Head of caudate nucleus (tissue), 42 donors: ENCODE measurements at regions not wholly inside any gene's neighbourhood (a gene's known extent, or its start where the extent isn't known, plus 50 kb on each side); places are given as distances from the start of the nearest gene placed in this dataset.

Experiments used
- DNase-seq, 42 donors: peaks; one replicate each; pipeline versions ENCODE4 v3.0.0 to v3.0.0-alpha.2; 2020 to 2021; ENCODE audit warnings: mixed read lengths in 7 of 42
- intact Hi-C: fragments of 100-400 bp; cut with DNase I; formaldehyde crosslinking; loops from one replicate; pipeline ENCODE4 v1.15.0; 2022

GRCh38 chr13:48761256-48761655 lies 107.5 kb downstream of the CYSLTR2 start:
- DNase-seq, result no peak
- intact Hi-C loops, result loop anchor here (10.0 kb wide), 1 partner anchor 426 kb away; no protein-coding TSS in a partner anchor

- DNase-seq, result peak in 39 of 42 donors; percentile 12 to 95 (median 76)
- intact Hi-C loops, result loop anchor here (10.0 kb wide), 1 partner anchor 434 kb away; no protein-coding TSS in a partner anchor
These were observed 115.5 kb downstream of the CYSLTR2 start for GRCh38 chr13:48769107-48769704.

DNA sequence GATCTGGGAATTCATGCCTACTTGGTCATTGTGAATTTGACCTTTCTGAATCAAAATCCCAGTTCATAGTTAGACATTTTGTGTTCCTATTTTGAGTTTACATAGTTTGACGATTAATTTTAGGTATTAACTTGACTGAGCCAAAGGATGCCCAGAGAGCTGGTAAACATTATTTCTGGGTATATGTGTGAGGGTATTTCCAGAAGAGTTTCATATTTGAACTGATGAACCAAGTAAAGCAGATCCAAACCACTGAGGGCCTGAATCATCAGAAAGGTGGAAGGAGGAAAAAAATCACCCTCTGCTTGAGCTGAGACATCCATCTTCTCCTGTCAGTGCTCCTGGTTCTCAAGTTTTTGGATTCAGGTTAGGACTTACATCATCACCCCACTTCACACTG lies 116.6 kb downstream of the CYSLTR2 start:
- no peak for DNase-seq
- intact Hi-C loops, result loop anchor here (5.0 to 10.0 kb wide), 2 partner anchors 173 to 656 kb away; no protein-coding TSS in a partner anchor

DNA sequence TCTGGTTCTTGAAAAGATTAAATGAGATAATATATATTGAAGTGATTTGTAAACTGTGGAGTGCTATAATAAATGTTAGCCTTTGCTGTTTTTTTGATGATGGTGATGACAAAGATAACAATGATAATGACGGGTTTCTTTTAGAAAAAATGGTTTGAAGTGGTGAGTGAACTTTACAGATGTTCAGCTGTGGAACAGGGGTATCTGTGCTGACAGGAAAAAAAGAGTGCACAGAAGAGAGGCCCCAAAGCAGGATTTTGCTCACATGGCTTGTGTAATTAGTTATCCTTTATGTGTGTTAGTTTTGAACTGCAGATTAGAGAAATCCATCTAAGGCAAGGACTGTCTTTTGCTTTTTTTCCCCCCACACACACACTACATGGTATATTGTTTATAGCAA lies 119.2 kb downstream of the CYSLTR2 start:
- DNase-seq, result no peak
- intact Hi-C loops, result loop anchor here (5.0 to 10.0 kb wide), 2 partner anchors 176 to 658 kb away; no protein-coding TSS in a partner anchor

DNA sequence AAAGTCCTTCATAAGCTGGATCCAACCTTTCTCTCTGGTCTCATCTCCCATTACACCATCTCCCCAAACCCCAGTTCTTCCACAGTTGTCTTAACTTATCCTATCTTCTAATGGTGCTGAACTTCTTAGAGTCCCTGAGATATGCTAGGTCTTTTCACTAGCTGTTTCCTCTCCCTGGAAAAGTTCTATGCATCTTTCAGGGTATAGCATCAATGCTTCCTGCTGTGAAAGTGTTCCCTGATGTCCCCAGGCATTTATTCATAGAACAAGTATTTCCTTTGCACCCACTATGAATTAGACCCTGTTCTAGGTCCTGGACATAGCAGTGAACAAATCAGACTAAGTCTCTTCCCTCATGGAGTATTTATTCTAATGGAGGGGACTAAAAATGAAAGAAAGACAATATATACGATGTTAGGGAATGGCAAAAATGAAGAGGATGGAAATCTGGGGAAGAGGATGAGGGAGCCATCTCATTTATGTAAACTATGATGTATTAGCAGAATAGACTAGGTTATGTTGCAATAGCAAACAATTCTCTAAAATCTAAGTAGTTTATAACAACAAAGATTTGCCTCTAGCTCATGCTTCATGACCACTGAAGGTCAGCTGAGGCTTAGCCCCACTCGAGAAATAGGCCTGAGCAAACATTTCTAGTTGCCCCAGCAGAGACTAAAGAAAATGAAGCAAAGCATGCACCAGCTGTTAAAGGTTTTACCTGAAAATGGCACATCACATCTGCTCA lies 120.0 kb downstream of the CYSLTR2 start:
- no peak for DNase-seq
- intact Hi-C loops, result loop anchor here (5.0 to 10.0 kb wide), 2 partner anchors 176 to 659 kb away; no protein-coding TSS in a partner anchor

DNA sequence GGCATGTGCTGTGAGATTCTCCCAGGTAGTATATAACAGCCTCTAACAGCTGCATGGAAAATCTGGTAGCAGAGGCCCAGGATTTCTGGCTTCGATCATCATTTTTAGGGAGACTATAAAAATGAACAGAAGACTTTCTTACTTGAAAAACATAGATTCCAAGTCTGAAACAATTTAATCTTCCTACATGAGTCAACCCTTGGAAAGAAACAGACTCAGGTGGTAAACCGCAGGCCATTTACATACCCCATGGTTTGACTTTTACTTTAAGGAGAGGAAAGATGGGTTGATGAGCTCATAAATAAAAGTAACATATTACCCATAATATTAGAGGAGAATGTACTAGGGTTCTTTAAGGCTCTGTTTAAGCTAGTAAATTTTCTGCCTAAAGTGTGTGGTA lies 121.6 kb downstream of the CYSLTR2 start:
- no peak for DNase-seq
- intact Hi-C loops, result loop anchor here (10.0 kb wide), 1 partner anchor 660 kb away; no protein-coding TSS in a partner anchor

DNA sequence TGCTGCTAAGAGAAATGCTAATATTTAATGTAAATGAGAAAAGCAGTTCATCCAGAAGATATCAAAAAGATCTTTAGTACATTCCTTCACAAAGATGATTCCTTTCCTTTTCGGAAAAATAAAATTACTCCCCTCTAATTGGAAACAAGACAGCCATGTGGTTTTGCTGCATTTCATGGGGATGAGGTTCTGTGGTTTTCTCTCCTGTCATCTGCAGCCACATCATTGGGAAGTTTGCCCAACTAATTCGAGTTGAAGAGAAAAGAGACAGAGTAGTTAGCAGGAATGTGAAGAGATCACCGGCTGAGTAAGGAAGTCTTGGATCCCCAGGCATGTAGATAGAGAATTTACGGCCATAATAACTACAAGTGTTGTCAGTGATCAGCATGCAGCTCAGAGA lies 122.1 kb downstream of the CYSLTR2 start:
- DNase-seq, result no peak
- intact Hi-C loops, result loop anchor here (10.0 kb wide), 1 partner anchor 661 kb away; no protein-coding TSS in a partner anchor

GRCh38 chr13:48776401-48776800 lies 122.7 kb downstream of the CYSLTR2 start:
- no peak for DNase-seq
- intact Hi-C loops, result loop anchor here (10.0 kb wide), 1 partner anchor 662 kb away; no protein-coding TSS in a partner anchor

DNA sequence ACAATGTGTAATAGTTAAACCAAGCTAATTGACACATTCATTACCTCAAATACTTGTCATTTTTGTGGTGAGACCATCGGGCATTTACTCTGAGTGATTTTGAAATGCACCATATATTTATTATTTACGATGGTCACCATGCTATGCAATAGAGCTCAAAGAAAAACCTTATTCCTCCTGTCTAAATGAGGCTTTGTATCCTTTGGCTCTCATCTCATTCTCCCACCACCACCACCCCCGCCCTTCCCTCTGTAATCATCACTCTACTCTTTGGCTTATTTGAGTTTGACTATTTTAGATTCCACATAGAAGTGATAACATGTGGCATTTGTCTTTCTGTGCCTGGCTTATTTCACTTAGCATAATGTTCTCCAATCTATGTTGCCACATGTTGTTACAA lies 124.9 kb downstream of the CYSLTR2 start:
- DNase-seq, result no peak
- intact Hi-C loops, result loop anchor here (10.0 kb wide), 1 partner anchor 664 kb away; no protein-coding TSS in a partner anchor

- intact Hi-C loops, result no loop called here
- DNase-seq, result no peak
These were observed 127.1 kb downstream of the CYSLTR2 start for GRCh38 chr13:48780713-48781341.

GRCh38 chr13:48782429-48782840 lies 128.7 kb downstream of the CYSLTR2 start:
- DNase-seq, result no peak
- intact Hi-C loops, result no loop called here

DNA sequence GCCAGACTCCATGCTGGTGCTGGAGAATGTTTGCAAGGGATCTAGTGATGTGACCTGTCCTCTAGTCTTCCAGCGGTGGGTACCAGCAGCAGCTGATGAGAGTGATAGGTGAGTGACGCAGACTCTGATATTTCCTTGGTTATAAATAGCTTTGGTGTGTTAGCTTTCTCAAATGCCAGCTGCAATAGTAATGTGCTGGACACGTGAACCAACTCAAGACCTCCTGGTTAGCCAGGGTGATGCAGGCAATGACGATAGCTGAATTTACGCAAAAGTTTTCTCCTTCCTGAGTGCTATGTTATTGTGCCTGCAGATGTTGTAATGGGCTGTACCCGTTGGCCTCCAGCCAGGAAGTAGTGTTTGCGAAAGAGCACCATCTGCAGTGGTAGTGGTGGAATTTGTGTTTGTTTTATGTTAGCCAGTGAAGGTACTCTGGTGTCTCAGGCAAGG lies 129.5 kb downstream of the CYSLTR2 start:
- intact Hi-C loops, result no loop called here
- peak in 14 of 42 donors; percentile 5 to 49 (median 28) for DNase-seq

- intact Hi-C loops, result no loop called here
- no peak for DNase-seq
These were observed 130.0 kb downstream of the CYSLTR2 start for GRCh38 chr13:48783695-48784230.

- no peak for DNase-seq
- intact Hi-C loops, result no loop called here
These were observed 131.3 kb downstream of the CYSLTR2 start for GRCh38 chr13:48784916-48785548.

DNA sequence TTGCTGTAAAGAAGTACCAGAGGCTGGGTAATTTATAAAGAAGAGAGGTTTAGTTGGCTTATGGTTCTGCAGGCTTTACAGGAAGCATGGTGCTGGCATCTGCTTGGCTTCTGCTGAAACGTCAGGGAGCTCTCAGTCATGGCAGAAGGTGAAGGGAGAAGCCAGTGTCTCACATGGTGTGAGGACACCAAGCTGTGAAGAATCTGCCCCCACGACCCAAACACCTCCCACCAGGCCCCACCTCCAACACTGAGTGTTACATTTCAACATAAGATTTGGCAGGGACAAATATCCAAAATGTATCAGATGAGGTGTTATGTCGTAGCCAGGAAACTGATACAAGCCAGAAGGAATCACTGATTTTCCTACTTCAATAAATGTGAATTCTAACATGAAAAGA lies 136.5 kb downstream of the CYSLTR2 start:
- intact Hi-C loops, result no loop called here
- DNase-seq, result no peak

- DNase-seq, result peak in 12 of 42 donors; percentile 8 to 67 (median 24)
These were observed 137.2 kb downstream of the CYSLTR2 start for GRCh38 chr13:48790966-48791365.

GRCh38 chr13:48797127-48797526 lies 143.4 kb downstream of the CYSLTR2 start:
- DNase-seq, result no peak

More at GRCh38 chr13:48790966-48791365, 137.2 kb downstream of the CYSLTR2 start:
- intact Hi-C loops, result no loop called here

GRCh38 chr13:48797761-48798160 lies 144.0 kb downstream of the CYSLTR2 start:
- intact Hi-C loops, result no loop called here
- no peak for DNase-seq

More at GRCh38 chr13:48797127-48797526, 143.4 kb downstream of the CYSLTR2 start:
- intact Hi-C loops, result no loop called here

- no peak for DNase-seq
- intact Hi-C loops, result no loop called here
These were observed 144.5 kb downstream of the CYSLTR2 start for GRCh38 chr13:48798180-48798579.
